IMR-90 (cell line): ENCODE measurements at regions not wholly inside any gene's neighbourhood (a gene's known extent, or its start where the extent isn't known, plus 50 kb on each side); places are given as distances from the start of the nearest gene placed in this dataset.

Experiments
- BHLHE40 ChIP-seq: fragments of 150-350 bp; IDR thresholded peaks from 2 replicates; pipeline ENCODE4 v1.6.1; 2016; ENCODE audit warnings: mild to moderate bottlenecking, low read depth, low read length
- CEBPB ChIP-seq: IDR thresholded peaks from 2 replicates; pipeline ENCODE4 v1.6.1; 2012; ENCODE audit warnings: low read depth, low read length, improper control_type of control experiment
- FOS ChIP-seq: fragments of 150-350 bp; IDR thresholded peaks from 2 replicates; pipeline ENCODE4 v1.6.1; 2016; ENCODE audit warnings: low read depth, low read length
- MAFK ChIP-seq: IDR thresholded peaks from 2 replicates; pipeline ENCODE4 v1.6.1; 2012; ENCODE audit warnings: low read depth, low read length, improper control_type of control experiment
- MAZ ChIP-seq: IDR thresholded peaks from 2 replicates; pipeline ENCODE4 v1.6.1; 2012; ENCODE audit warnings: low read depth, mild to moderate bottlenecking, low read length, improper control_type of control experiment, moderate library complexity, borderline replicate concordance
- POLR2A ChIP-seq: IDR thresholded peaks from 2 replicates; pipeline ENCODE4 v1.6.1; 2012; ENCODE audit warnings: mild to moderate bottlenecking, low read depth, low read length
- RCOR1 ChIP-seq: IDR thresholded peaks from 2 replicates; pipeline ENCODE4 v1.6.1; 2012; ENCODE audit warnings: mild to moderate bottlenecking, low read length, improper control_type of control experiment; ENCODE audit not compliant: insufficient replicate concordance
- SMC3 ChIP-seq: fragments of 150-350 bp; IDR thresholded peaks from 2 replicates; pipeline ENCODE4 v1.6.1; 2016; ENCODE audit warnings: low read depth, mild to moderate bottlenecking, antibody characterized with exemption, low read length, moderate library complexity
- USF2 ChIP-seq: fragments of 150-350 bp; IDR thresholded peaks from 2 replicates; pipeline ENCODE4 v1.6.1; 2017; ENCODE audit warnings: mild to moderate bottlenecking, antibody characterized with exemption, low read length, low read depth
- TF ChIP-seq, protein P1 (sequence below): conservative IDR thresholded peaks from 2 replicates; pipeline ENCODE4 v1.5.1; 2012; ENCODE audit warnings: mild to moderate bottlenecking, low read depth, low read length, improper control_type of control experiment
- TF ChIP-seq, protein P2 (sequence below): fragments of 150-350 bp; IDR thresholded peaks from 2 replicates; pipeline ENCODE4 v1.6.1; 2016; ENCODE audit warnings: low read depth, mild to moderate bottlenecking, low read length, moderate library complexity, borderline replicate concordance

GRCh38 chr6:98747960-98748359 is 86.4 kb upstream of the POU3F2 start:
- TF ChIP-seq POLR2A (no peak), MAFK (no peak), RCOR1 (no peak), FOS (no peak), MAZ (no peak), BHLHE40 (no peak), CEBPB (no peak), SMC3 (no peak), USF2 (no peak)
- TF ChIP-seq, protein P1, sequence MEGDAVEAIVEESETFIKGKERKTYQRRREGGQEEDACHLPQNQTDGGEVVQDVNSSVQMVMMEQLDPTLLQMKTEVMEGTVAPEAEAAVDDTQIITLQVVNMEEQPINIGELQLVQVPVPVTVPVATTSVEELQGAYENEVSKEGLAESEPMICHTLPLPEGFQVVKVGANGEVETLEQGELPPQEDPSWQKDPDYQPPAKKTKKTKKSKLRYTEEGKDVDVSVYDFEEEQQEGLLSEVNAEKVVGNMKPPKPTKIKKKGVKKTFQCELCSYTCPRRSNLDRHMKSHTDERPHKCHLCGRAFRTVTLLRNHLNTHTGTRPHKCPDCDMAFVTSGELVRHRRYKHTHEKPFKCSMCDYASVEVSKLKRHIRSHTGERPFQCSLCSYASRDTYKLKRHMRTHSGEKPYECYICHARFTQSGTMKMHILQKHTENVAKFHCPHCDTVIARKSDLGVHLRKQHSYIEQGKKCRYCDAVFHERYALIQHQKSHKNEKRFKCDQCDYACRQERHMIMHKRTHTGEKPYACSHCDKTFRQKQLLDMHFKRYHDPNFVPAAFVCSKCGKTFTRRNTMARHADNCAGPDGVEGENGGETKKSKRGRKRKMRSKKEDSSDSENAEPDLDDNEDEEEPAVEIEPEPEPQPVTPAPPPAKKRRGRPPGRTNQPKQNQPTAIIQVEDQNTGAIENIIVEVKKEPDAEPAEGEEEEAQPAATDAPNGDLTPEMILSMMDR, result no peak
- TF ChIP-seq, protein P2, sequence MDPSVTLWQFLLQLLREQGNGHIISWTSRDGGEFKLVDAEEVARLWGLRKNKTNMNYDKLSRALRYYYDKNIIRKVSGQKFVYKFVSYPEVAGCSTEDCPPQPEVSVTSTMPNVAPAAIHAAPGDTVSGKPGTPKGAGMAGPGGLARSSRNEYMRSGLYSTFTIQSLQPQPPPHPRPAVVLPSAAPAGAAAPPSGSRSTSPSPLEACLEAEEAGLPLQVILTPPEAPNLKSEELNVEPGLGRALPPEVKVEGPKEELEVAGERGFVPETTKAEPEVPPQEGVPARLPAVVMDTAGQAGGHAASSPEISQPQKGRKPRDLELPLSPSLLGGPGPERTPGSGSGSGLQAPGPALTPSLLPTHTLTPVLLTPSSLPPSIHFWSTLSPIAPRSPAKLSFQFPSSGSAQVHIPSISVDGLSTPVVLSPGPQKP, result no peak
